ENCODE measurements at regions not wholly inside any gene's neighbourhood (a gene's known extent, or its start where the extent isn't known, plus 50 kb on each side); places are given as distances from the start of the nearest gene placed in this dataset.

GRCh38 chr11:69870766-69871165 lies 51.5 kb upstream of the FGF3 start:
- no peak overlapping the region for H3K4me2 ChIP-seq (ENCODE audit: control insufficient read depth, insufficient read depth)
- H3K4me3 ChIP-seq, result no peak overlapping the region
- H4K20me1 ChIP-seq (ENCODE audit: control insufficient read depth, insufficient read depth), result no peaks in the 10 kb centered on the region
- no peak overlapping the region for H2AFZ ChIP-seq (ENCODE audit: control insufficient read depth, low read depth, low read length)
- no peak overlapping the region for H3K9ac ChIP-seq (ENCODE audit: control insufficient read depth, insufficient read depth, low read length)
- BruUV-seq (replicated peaks), result no TSS peak
- 43% methylated on average over 3 of the region's 3 CpGs for WGBS (ENCODE audit: insufficient coverage, insufficient replicate concordance, low lambda C conversion rate, missing lambda C conversion rate)
- ChIA-PET RAD21 (ENCODE audit: unreplicated experiment) (no interaction called here), CTCF (no interaction called here), SMC1A (ENCODE audit: uncharacterized antibody, unreplicated experiment) (no interaction called here), POLR2A (no interaction called here)
- no peaks in the 10 kb centered on the region for H3K9me3 ChIP-seq (replicated peaks; ENCODE audit: control insufficient read depth, insufficient read depth, low read length)
- H3K79me2 ChIP-seq (ENCODE audit: control insufficient read depth, insufficient read depth, low read length), result no peaks in the 10 kb centered on the region
- TF ChIP-seq, protein P1, sequence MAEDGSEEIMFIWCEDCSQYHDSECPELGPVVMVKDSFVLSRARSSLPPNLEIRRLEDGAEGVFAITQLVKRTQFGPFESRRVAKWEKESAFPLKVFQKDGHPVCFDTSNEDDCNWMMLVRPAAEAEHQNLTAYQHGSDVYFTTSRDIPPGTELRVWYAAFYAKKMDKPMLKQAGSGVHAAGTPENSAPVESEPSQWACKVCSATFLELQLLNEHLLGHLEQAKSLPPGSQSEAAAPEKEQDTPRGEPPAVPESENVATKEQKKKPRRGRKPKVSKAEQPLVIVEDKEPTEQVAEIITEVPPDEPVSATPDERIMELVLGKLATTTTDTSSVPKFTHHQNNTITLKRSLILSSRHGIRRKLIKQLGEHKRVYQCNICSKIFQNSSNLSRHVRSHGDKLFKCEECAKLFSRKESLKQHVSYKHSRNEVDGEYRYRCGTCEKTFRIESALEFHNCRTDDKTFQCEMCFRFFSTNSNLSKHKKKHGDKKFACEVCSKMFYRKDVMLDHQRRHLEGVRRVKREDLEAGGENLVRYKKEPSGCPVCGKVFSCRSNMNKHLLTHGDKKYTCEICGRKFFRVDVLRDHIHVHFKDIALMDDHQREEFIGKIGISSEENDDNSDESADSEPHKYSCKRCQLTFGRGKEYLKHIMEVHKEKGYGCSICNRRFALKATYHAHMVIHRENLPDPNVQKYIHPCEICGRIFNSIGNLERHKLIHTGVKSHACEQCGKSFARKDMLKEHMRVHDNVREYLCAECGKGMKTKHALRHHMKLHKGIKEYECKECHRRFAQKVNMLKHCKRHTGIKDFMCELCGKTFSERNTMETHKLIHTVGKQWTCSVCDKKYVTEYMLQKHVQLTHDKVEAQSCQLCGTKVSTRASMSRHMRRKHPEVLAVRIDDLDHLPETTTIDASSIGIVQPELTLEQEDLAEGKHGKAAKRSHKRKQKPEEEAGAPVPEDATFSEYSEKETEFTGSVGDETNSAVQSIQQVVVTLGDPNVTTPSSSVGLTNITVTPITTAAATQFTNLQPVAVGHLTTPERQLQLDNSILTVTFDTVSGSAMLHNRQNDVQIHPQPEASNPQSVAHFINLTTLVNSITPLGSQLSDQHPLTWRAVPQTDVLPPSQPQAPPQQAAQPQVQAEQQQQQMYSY (CRISPR knock-in tag; IDR thresholded peaks at IDR 0.05), result no peak
- TF ChIP-seq KDM1A (IDR thresholded peaks at IDR 0.05; ENCODE audit: borderline replicate concordance) (no peak), ESRRA (IDR thresholded peaks at IDR 0.05; ENCODE audit: low read length) (no peak), SREBF2 (IDR thresholded peaks at IDR 0.05; ENCODE audit: low read length) (no peak), ZBED1 (IDR thresholded peaks at IDR 0.05; ENCODE audit: borderline replicate concordance) (no peak), WRNIP1 (IDR thresholded peaks at IDR 0.05; ENCODE audit: borderline replicate concordance, low read depth, low read length) (no peak), ZNF24 (IDR thresholded peaks at IDR 0.05) (no peak), RELA (IDR thresholded peaks at IDR 0.05; ENCODE audit: borderline replicate concordance, partially characterized antibody) (no peak), MYB (IDR thresholded peaks at IDR 0.05; ENCODE audit: borderline replicate concordance, low read depth, low read length) (no peak), MYC (IDR thresholded peaks at IDR 0.05; ENCODE audit: insufficient read depth, insufficient read length, insufficient replicate concordance, low read length, severe bottlenecking) (no peak), CBX3 (IDR thresholded peaks at IDR 0.05; ENCODE audit: borderline replicate concordance, low read depth) (no peak), TAF1 (IDR thresholded peaks at IDR 0.05; ENCODE audit: borderline replicate concordance, low read depth, low read length) (no peak), EED (IDR thresholded peaks at IDR 0.05; ENCODE audit: low read depth) (no peak), IKZF2 (IDR thresholded peaks at IDR 0.05) (no peak), BRCA1 (IDR thresholded peaks at IDR 0.05; ENCODE audit: low read depth, low read length) (no peak), NFXL1 (IDR thresholded peaks at IDR 0.05; ENCODE audit: borderline replicate concordance) (no peak)
- TF ChIP-seq, protein P2, sequence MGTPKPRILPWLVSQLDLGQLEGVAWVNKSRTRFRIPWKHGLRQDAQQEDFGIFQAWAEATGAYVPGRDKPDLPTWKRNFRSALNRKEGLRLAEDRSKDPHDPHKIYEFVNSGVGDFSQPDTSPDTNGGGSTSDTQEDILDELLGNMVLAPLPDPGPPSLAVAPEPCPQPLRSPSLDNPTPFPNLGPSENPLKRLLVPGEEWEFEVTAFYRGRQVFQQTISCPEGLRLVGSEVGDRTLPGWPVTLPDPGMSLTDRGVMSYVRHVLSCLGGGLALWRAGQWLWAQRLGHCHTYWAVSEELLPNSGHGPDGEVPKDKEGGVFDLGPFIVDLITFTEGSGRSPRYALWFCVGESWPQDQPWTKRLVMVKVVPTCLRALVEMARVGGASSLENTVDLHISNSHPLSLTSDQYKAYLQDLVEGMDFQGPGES (IDR thresholded peaks at IDR 0.05), result no peak
- no peak for FAIRE-seq
- intact Hi-C loops (cut with micrococcal nuclease; ENCODE audit: unreplicated experiment), result no loop called here
- no peak overlapping the region for H3K27ac ChIP-seq (ENCODE audit: control insufficient read depth, insufficient read depth)
- no peak for DNase-seq (ENCODE audit: low read depth, low spot score)
- no peaks in the 10 kb centered on the region for H3K4me1 ChIP-seq (ENCODE audit: control insufficient read depth, insufficient read depth, low read length)
- no peak for ATAC-seq
- in situ Hi-C loops (cut with MboI), result no loop called here
- H3K27me3 ChIP-seq (replicated peaks in 1 of 2; ENCODE audit: control insufficient read depth in 2 of 2, insufficient read depth in 2 of 2, low read length in 1 of 2), result peaks cover 0 to 5% of the 10 kb centered on the region in 2 experiments; a peak in 2 of 4 replicates
- no peaks in the 10 kb centered on the region for H3K36me3 ChIP-seq (ENCODE audit: control insufficient read depth in 2 of 2, insufficient read depth in 2 of 2, low read length in 1 of 2)

Measured in GM12878 (cell line).